Midbrain (tissue), 1 donor: ENCODE measurements at regions not wholly inside any gene's neighbourhood (a gene's known extent, or its start where the extent isn't known, plus 50 kb on each side); places are given as distances from the start of the nearest gene placed in this dataset.
"Not testable (repeated sequence)": the region's sequence is repeated elsewhere in the genome, so short reads cannot be mapped to it uniquely, and the experiment has no call there.

Experiments
- DNase-seq: peaks from one replicate; lab custom pipeline; 2025; lab: John Stamatoyannopoulos, UW

DNA sequence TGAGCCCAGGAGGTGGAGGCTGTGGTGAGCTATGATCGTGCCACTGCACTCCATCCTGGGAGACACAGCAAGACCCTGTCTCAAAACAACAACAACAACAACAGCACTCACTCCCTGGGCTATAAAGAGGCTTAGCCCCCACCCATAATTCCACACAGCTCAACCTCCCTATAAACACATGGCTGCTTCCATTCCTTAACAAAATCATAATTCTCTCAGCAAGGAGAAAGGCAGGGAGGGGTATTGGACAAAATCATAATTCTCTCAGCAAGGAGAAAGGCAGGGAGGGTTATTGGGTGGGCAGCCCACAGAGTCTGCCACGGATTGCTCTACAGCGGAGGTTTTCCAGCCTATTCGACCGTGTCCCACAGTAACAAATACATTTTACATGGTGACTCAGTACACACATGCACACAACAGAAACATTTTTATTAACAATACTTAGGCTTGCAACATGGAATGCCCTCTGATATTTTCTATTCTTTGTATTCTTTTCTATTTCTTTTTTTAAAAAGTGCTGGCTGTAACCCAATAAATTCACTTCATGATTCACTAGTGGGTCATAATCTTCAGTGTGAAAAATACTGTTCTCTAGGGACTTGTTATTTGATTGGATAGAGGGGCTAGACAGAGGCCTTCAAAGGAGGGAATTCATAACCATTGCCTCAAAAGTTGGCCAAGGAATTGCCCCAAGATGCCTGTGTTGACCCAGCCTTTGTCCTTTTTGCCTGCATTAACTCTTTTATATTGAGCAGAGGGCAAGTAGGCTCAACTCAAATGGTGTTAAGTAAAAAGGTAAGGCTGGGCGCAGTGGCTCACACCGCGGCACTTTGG lies 50.6 kb upstream of the ZMYND8 start:
- DNase-seq: no peak

DNA sequence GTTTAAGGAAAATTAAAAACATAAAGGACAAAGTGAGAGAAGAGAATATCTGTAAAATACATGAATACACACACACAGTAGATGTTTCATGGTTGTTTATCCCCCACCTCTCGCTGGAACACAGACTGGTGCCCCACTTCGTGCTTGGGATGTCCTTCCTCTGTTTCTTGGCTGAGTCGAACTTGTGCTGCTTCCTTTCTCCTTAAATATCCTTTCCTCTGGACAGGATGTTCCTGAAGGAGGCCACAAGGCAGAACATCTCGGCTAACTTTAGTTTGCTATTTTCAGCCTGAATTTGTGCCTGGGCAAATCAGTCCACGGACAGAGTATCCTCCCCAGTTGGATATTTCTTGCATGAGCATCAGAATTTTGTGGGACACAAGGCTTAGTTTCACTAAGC lies 54.7 kb upstream of the ZMYND8 start:
- peak; percentile 9 for DNase-seq

DNA sequence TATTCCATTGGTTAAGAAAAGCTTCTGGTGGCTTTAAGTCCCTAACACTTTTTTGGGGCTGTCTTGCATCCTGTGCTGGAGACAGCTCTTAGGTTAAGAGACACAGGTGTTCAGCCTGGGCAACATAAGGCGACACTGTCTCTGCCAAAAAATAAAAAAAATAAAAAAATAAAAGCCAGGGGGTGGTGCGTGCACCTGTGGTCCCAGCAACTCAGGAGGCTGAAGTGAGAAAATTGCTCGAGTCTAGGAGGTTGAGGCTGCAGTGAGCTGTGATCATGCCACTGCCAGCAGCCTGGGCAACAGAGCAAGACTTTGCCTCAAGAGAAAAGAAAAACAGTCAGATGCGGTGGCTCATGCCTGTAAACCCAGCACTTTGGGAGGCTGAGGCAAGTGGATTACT lies 55.6 kb upstream of the ZMYND8 start:
- DNase-seq: no peak

DNA sequence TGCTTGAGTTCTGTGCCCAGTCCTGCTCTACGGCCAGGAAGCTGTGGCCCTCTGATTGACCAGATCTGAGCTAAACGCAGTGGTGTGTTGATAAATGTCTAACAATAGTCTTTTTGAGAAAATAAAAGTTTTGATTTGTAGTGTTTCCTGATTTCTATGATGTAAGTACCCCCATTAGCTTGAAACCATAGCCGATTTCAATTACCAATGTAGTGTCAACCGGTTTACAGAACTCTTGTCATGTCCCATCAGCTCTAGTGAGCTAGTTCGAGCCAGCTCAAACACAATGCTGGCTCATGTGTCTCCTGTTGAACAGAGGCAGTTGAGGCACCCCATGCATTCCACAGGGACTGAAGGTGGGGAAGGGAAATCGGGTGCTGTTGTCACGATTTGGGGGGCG lies 56.7 kb upstream of the ZMYND8 start:
- DNase-seq: no peak

DNA sequence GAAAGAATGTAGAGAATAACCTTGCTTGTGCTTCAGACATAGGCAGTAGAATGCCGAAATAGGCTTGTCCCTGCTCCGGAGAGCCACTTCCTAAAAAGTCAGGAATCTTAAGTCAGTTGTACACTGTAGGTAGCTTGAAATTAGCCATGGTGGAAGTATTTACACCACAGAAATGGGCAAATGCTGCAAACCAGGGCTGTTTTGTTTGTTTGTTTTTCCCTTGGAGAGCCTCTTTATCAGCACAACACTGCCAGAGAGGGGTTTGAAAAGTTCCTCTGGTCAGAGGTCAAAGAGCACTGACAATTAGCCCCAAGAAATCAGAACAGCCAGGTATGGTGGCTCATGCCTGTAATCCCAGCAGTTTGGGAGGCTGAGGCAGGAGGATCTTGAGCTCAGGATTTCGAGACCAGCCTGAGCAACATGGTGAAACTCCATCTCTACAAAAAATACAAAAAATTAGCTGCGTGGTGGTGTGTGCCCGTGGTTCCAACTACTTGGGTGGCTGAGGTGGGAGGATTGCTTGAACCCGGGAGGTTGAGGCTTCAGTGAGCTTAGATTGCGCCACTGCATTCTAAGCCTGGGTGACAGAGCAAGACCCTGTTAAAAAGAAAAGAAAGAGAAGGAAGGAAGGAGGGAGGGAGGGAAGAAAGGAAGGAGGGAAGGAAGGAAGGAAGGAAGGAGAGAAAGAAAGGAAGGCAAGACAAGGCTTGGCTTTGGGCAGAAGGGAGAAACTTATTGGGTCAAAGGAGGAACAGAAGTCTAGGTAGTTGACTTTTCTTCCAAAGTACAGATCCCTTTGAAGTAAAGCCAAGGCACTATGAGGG lies 61.0 kb upstream of the ZMYND8 start:
- no peak for DNase-seq

DNA sequence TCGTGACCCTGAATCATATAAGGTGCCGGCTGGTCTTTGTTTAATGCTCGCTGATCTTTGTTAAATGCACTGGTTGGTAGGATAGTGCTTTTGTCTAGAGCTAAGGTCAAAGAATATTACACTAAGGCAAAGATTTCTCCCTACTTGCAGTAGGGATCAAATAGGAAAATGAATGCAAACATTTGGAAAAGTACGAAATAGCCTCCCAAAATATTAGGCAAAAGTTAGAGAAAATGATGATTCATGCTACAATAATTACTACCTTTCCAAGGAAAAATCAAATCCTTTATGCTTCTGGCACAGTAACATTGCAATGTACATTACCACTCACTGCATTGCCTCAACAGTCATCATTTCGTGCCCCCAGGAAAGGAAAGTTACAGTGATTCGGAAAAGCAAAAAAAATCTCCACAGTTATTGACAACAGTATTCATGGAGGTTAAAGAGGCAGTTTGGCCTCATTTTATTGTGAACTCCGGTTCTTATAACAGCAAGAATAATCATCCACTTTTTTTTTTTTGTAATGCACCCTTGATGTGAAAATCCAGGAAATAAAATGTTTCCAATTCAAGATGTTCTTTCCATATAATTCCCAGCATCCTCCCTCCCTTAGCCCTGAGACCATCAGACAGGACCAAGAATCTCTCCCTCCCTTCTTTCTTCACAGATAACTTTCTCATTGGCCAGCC lies 61.7 kb upstream of the ZMYND8 start:
- DNase-seq: no peak

DNA sequence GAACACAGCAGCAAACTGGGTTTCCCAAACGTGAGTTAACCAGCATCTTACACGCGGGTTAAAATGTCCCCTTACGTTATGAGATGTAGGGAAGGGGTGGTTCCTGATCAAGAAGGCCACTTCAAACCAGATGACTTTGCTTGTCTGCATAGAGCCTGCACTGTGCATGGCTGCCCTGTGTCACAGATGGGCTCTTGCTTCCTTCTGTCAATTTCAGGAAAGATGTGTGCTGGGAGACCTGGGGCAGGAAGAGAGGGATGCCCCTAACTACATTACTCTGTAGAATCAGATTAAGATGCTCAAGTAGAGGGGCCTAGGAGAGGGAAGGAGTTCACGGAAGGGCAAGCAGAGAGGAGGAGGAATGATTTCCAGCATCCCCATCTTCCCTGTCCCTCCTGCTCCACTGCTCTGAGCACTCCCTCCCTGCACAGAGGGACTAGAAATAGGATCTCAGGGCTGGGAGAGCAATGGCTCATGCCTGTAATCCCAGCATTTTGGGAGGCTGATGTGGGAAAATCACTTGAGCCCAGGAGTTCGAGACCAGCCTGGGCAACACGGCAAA lies 63.5 kb upstream of the ZMYND8 start:
- no peak for DNase-seq

DNA sequence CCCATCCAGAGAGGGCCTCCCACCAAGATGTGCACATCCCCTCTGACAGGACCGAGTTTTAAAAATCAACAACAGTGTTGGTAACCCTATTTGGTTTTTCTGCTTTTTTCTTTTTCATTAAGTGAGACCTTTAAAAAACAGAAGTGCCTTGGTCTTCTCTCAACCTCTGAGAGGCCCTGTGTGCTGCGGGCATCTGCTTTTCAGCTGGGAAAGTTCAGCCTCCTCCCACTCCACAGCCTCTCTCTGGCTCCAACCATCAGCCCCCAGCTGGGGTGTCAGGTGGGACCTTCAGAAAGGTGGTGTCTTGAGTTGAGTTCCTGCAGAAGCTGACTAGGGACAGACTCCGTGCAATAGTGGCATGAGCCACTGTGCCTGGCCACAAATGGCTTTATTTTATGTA lies 64.6 kb upstream of the ZMYND8 start:
- DNase-seq: no peak

DNA sequence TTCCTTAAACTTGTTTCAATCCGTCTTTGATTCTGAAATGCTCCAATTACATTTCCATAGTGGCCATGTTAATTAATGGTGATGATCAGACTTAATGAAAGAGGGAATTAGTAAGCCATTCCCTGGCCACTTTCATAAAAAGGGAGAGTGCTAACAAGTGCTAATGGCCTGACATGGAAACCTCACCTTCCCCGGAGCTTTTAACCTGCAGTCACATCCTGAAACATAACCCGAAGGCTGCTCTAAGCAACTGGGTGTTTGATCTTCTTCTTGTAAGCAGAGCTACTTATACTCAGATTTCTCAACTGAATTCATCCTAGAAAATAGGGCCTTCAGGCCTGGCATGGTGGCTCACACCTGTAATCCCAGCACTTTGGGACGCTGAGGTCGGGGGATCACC lies 67.1 kb upstream of the ZMYND8 start:
- DNase-seq: no peak

GRCh38 chr20:47427067-47427466 lies 70.6 kb upstream of the ZMYND8 start:
- DNase-seq: no peak

DNA sequence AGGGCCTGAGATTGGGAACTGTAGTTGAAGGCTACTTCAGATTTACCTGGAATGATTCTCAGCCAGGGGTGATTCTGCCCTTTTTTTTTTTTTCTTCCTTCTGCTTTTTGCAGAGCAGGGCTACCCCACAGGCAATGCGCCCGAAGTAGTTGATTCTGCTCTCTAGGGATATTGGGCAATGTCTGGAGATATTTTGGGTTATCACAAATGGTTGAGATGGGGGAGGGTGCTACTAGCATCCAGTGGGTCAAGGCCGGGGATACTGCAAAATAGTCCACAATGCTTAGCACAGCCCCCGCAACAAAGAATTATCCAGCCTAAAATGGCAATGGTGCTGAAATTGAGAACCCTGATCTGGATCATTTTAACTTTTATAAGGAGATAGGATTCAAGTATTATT lies 71.2 kb upstream of the ZMYND8 start:
- DNase-seq: no peak

GRCh38 chr20:47428164-47428563 lies 71.7 kb upstream of the ZMYND8 start:
- no peak for DNase-seq

- no peak for DNase-seq
These were observed 72.4 kb upstream of the ZMYND8 start for GRCh38 chr20:47428851-47429336.

- no peak for DNase-seq
These were observed 72.3 kb upstream of the NCOA3 start for GRCh38 chr20:47429409-47429808.

DNA sequence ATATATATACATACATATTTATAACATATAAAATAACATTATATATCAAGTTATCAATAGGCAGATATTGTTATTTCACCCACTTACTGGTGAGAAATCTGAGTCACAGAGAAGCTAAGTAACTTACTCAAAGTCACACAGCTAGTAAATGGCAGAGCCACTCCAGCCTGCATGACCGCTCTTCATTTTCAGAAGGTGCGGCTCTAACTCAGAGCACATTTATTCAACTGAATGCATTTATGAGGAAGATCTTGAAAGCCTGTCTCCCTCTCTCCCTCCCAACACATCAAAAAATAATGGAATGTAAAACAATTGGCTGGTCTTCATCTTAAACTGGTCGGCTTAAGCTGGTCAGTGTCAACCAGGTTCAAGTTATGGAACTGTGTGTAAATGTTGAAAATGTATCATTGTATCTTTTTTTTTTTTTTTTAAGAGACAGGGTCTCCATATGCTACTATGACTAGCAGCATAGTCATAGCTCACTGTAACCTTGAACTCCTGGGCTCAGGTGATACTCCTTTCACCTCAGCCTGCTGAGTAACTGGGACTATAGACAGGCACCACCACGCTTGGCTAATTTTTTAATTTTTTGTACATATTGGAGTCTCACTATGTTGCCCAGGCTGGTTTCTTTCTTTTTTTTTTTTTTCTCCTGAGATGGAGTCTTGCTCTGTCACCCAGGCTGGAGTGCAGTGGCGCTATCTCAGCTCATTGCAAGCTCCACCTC lies 70.7 kb upstream of the NCOA3 start:
- no peak for DNase-seq

DNA sequence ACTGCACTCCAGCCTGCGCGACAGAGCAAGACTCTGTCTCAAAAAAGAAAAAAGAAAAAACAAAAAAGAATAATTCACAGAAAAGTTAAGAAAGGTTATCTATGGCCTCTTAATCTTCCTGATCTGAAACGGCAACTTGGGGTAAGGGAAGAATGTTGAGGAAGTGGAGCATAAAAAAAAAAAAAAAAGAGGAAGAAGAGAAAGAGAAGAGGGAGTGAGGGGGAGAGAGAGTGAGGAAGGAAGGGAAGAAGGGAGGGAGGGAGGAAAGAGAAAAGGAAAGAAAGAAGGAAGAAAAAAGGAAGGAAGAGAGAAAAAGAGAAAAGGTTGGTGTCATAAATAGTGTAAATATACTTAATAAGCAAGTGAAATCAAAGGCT lies 68.9 kb upstream of the NCOA3 start:
- DNase-seq: no peak

GRCh38 chr20:47434128-47434779 lies 67.4 kb upstream of the NCOA3 start:
- DNase-seq: not testable (repeated sequence)

- no peak for DNase-seq
These were observed 63.0 kb upstream of the NCOA3 start for GRCh38 chr20:47438464-47439381.

- no peak for DNase-seq
These were observed 60.6 kb upstream of the NCOA3 start for GRCh38 chr20:47440857-47441773.
